OCI-LY7 (cell line): ENCODE measurements at regions not wholly inside any gene's neighbourhood (a gene's known extent, or its start where the extent isn't known, plus 50 kb on each side); places are given as distances from the start of the nearest gene placed in this dataset.

ENCODE experiments used
- BruUV-seq: library from RNA; stranded (reverse); fragments of 400-500 nt; replicated peaks from 2 replicates; lab custom pipeline; 2021; lab: Mats Ljungman, UMichigan
- CTCF ChIA-PET: fragments of 300-600 bp; sonication (Branson Sonifier 250); formaldehyde crosslinking; loops from one replicate; lab custom pipeline; 2022; ENCODE audit warnings: antibody characterized with exemption; ENCODE audit not compliant: unreplicated experiment; lab: Charles Lee
- POLR2A ChIA-PET: fragments of 300-600 bp; sonication (Branson Sonifier 250); formaldehyde crosslinking; loops from one replicate; lab custom pipeline; 2022; ENCODE audit warnings: antibody characterized with exemption; lab: Charles Lee
- DNase-seq: peaks from one replicate; pipeline ENCODE4 v3.0.0-alpha.2; 2015; ENCODE audit warnings: low spot score
- H2AFZ ChIP-seq: fragments of 200-600 bp; sonication (generic), shearing (Covaris generic); 2 replicates; pipeline ENCODE4 v1.6.1; 2014; ENCODE audit warnings: mild to moderate bottlenecking, antibody characterized with exemption, low read length, moderate library complexity
- H3K27ac ChIP-seq: fragments of 200-600 bp; sonication (generic); 2 replicates; pipeline ENCODE4 v1.5.1; 2014; ENCODE audit warnings: mixed run types, low read depth, mild to moderate bottlenecking, moderate library complexity, low read length, inconsistent platforms; ENCODE audit not compliant: poor library complexity, severe bottlenecking
- H3K36me3 ChIP-seq: fragments of 200-600 bp; sonication (generic); 2 replicates; pipeline ENCODE4 v1.6.1; 2014; ENCODE audit warnings: mild to moderate bottlenecking, antibody characterized with exemption, low read length, moderate library complexity, mixed read lengths; ENCODE audit not compliant: insufficient read depth
- H3K4me1 ChIP-seq: fragments of 200-600 bp; sonication (generic); 2 replicates; pipeline ENCODE4 v1.5.1; 2014; ENCODE audit warnings: mild to moderate bottlenecking, low read length; ENCODE audit not compliant: insufficient read depth, poor library complexity, severe bottlenecking
- H3K4me2 ChIP-seq: fragments of 200-600 bp; sonication (generic); 2 replicates; pipeline ENCODE4 v1.6.1; 2014; ENCODE audit warnings: mild to moderate bottlenecking, low read length
- H3K4me3 ChIP-seq: fragments of 200-600 bp; sonication (generic); 2 replicates; pipeline ENCODE4 v1.5.1; 2014; ENCODE audit warnings: mild to moderate bottlenecking, low read depth, low read length; ENCODE audit not compliant: poor library complexity, severe bottlenecking
- H3K79me2 ChIP-seq: fragments of 200-600 bp; sonication (generic); 2 replicates; pipeline ENCODE4 v1.6.1; 2016; ENCODE audit warnings: low read depth, mild to moderate bottlenecking, low read length, moderate library complexity, mixed read lengths; ENCODE audit not compliant: insufficient read depth
- H3K9me2 ChIP-seq: fragments of 200-600 bp; sonication (generic); 2 replicates; pipeline ENCODE4 v1.6.1; 2016; ENCODE audit warnings: mild to moderate bottlenecking, low read length, mixed read lengths; ENCODE audit not compliant: insufficient read depth
- H3K9me3 ChIP-seq: fragments of 200-600 bp; sonication (generic); 2 replicates; pipeline ENCODE4 v1.6.1; 2014; ENCODE audit warnings: mild to moderate bottlenecking, mixed run types, low read length, mixed read lengths
- H4K20me1 ChIP-seq: fragments of 200-600 bp; sonication (generic); 2 replicates; pipeline ENCODE4 v1.6.1; 2014; ENCODE audit warnings: mild to moderate bottlenecking, antibody characterized with exemption, low read length, moderate library complexity, mixed read lengths; ENCODE audit not compliant: insufficient read depth
- EZH2phosphoT487 ChIP-seq: fragments of 200-600 bp; sonication (generic); IDR thresholded peaks from 2 replicates; pipeline ENCODE4 v1.6.1; 2018; ENCODE audit warnings: low read depth, borderline replicate concordance, mild to moderate bottlenecking, mixed run types, antibody characterized with exemption, low read length, moderate library complexity, mixed read lengths
- intact Hi-C: fragments of 100-400 bp; cut with micrococcal nuclease; formaldehyde crosslinking; loops from one replicate; pipeline ENCODE4 v1.10.0; 2022; ENCODE audit not compliant: unreplicated experiment
- TF ChIP-seq, protein P1 (sequence below): fragments of 200-600 bp; sonication (generic); conservative IDR thresholded peaks from 2 replicates; pipeline ENCODE4 v1.5.1; 2014; ENCODE audit warnings: mild to moderate bottlenecking, antibody characterized with exemption, low read length, moderate library complexity, mixed read lengths

DNA sequence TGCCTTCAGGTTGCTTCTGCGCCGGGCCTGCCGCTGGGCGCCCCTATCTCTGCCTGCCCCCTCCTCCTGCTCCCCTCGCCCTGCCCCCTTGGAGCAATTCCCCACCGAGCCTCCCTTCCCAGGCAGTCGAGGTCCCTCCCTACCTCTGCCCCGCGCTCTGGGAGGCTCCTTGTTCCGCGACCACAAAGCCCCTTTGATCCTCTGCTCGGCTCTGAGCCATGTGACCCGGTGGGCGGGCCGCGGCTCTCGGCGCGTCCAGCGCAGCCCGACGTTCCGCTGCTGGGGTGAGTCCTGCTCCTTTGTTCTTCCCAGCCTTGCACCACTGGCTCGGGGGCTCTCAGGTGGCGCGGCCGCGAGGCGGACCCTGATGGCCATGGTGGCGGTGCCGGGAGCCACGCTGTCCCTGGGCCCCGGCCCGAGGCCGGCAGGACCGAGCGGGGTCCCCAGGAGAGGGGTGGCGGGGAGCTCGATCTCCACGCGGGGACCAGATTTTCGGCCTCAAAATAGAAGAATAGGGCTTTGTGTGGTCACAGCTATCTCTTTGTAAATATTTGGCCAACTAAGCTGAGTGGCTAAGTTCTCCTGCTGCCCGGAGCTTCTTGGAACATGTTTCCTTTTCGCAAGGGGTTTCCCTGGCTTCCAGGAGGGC is 310.6 kb downstream of the SEC14L1 start:
- no peak overlapping the region for H2AFZ ChIP-seq
- H3K36me3 ChIP-seq = peaks cover 69% of the 10 kb centered on the region
- BruUV-seq = no TSS peak
- H3K4me3 ChIP-seq = peak overlapping the region; percentile 76
- H3K79me2 ChIP-seq = peaks cover 98% of the 10 kb centered on the region
- H3K9me3 ChIP-seq = no peaks in the 10 kb centered on the region
- ChIA-PET CTCF (interaction anchor here (0.6 to 1.8 kb wide), 7 partner anchors 9 to 1642 kb away, joined by 3 to 7 read pairs (median 4); no protein-coding TSS in a partner anchor), POLR2A (interaction anchor here (0.5 to 6.7 kb wide), 13 partner anchors 7 to 120 kb away, joined by 3 to 99 read pairs (median 7); no protein-coding TSS in a partner anchor)
- H3K9me2 ChIP-seq = no peaks in the 10 kb centered on the region
- H3K4me1 ChIP-seq = peaks cover 69% of the 10 kb centered on the region
- no peak for TF ChIP-seq EZH2phosphoT487
- TF ChIP-seq, protein P1, sequence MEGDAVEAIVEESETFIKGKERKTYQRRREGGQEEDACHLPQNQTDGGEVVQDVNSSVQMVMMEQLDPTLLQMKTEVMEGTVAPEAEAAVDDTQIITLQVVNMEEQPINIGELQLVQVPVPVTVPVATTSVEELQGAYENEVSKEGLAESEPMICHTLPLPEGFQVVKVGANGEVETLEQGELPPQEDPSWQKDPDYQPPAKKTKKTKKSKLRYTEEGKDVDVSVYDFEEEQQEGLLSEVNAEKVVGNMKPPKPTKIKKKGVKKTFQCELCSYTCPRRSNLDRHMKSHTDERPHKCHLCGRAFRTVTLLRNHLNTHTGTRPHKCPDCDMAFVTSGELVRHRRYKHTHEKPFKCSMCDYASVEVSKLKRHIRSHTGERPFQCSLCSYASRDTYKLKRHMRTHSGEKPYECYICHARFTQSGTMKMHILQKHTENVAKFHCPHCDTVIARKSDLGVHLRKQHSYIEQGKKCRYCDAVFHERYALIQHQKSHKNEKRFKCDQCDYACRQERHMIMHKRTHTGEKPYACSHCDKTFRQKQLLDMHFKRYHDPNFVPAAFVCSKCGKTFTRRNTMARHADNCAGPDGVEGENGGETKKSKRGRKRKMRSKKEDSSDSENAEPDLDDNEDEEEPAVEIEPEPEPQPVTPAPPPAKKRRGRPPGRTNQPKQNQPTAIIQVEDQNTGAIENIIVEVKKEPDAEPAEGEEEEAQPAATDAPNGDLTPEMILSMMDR = no peak
- peak; percentile 84 for DNase-seq
- intact Hi-C loops = no loop called here
- H3K4me2 ChIP-seq = peak overlapping the region; percentile 76
- H3K27ac ChIP-seq = peak overlapping the region; percentile 95
- no peaks in the 10 kb centered on the region for H4K20me1 ChIP-seq

DNA sequence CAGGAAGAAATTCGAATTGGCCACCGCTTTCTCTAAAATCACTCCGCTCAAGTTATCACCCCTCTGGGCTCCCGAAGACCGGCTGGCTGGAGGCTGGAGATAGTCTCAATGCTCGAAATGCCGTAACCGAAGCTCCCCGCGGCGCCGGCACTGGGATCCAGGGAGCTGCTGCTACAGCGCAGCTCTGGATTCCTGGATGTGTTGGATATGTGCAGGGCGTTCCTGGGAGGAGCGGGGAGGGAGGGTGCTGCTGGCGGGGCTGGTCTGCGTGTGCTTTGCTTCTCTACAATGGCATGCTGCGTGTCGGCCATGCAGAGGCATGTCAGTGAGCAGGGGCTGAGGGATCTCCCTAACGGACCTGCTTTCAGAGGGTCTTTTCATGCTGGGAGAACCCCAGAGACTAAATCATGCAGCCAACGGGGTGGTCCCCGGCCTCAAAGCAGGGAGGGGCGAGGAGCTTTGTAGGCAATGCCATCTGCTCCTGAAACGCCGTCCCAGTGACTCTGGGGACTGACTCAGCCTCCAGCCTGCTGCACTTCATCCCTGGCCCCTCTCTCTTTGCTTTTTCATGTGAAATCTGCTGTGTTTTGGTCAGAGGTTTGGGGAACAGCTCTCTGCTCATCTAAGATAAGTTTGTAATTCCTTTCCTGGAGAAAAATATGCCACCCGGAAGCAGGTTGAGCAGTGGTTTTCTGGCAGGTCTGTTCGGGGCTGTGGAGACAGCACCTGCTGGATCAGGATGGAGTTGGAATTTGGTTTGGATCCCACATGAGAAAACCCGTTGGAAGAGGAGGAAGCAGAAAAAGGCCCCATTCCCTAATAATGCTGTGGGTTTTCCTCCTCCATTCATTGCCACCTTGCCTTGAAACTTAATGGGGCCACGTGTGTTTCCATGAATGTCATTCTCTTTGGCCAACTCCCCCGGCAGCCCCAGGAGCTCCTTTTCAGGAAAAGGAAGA is 311.4 kb downstream of the SEC14L1 start:
- no peaks in the 10 kb centered on the region for H3K9me3 ChIP-seq
- H3K9me2 ChIP-seq = no peaks in the 10 kb centered on the region
- H3K4me2 ChIP-seq = peak overlapping the region; percentile 76
- H3K36me3 ChIP-seq = peaks cover 75% of the 10 kb centered on the region
- peak; percentile 60 for DNase-seq
- TSS peak; percentile 55 for BruUV-seq
- ChIA-PET POLR2A (interaction anchor here (0.5 to 6.7 kb wide), 10 partner anchors 8 to 120 kb away, joined by 3 to 99 read pairs (median 9); no protein-coding TSS in a partner anchor), CTCF (interaction anchor here (0.6 to 1.4 kb wide), 5 partner anchors 8 to 1641 kb away, joined by 3 to 6 read pairs (median 4); no protein-coding TSS in a partner anchor)
- H4K20me1 ChIP-seq = no peaks in the 10 kb centered on the region
- H3K4me1 ChIP-seq = peaks cover 69% of the 10 kb centered on the region
- H2AFZ ChIP-seq = no peak overlapping the region
- intact Hi-C loops = loop anchor here (2.0 kb wide), 2 partner anchors 43 to 51 kb away; no protein-coding TSS in a partner anchor
- H3K79me2 ChIP-seq = peaks cover 99% of the 10 kb centered on the region
- no peak for TF ChIP-seq EZH2phosphoT487
- TF ChIP-seq, protein P1 = no peak
- peak overlapping the region; percentile 95 for H3K27ac ChIP-seq
- H3K4me3 ChIP-seq = peak overlapping the region; percentile 76
